GM12878 (cell line): ENCODE measurements at regions not wholly inside any gene's neighbourhood (a gene's known extent, or its start where the extent isn't known, plus 50 kb on each side); places are given as distances from the start of the nearest gene placed in this dataset.

Source experiments
- ATAC-seq: fragments of 200-7000 bp; cut with Tn5 transposase; 3 replicates; pipeline ENCODE4 v1.9.1; 2020; ENCODE audit warnings: mild to moderate bottlenecking, moderate library complexity
- BruUV-seq: library from RNA; stranded (reverse); fragments of 400-500 nt; replicated peaks from 2 replicates; lab custom pipeline; 2021; lab: Mats Ljungman, UMichigan
- CTCF ChIA-PET: fragments of 300-600 bp; sonication (Branson Sonifier 250); formaldehyde crosslinking; extraction: SDS; loops from one replicate; lab custom pipeline; 2021; ENCODE audit warnings: inconsistent platforms; lab: Yijun Ruan, JAX
- POLR2A ChIA-PET: fragments of 350-600 bp; formaldehyde crosslinking; extraction: SDS; loops from one replicate; lab custom pipeline; 2021; ENCODE audit warnings: inconsistent platforms; lab: Charles Lee
- RAD21 ChIA-PET: fragments of 300-600 bp; sonication (Branson Sonifier 250); formaldehyde crosslinking; loops from one replicate; lab custom pipeline; 2023; ENCODE audit warnings: antibody characterized with exemption; ENCODE audit not compliant: unreplicated experiment; lab: Charles Lee
- SMC1A ChIA-PET: fragments of 300-600 bp; sonication (Branson Sonifier 250); formaldehyde crosslinking; loops from one replicate; lab custom pipeline; 2023; ENCODE audit not compliant: unreplicated experiment, uncharacterized antibody; lab: Charles Lee
- DNase-seq: peaks from one replicate; pipeline ENCODE4 v3.0.0-alpha.2; 2011; ENCODE audit warnings: low read depth, low spot score
- FAIRE-seq: peaks from 3 replicates; lab custom pipeline; 2011; peaks lifted over from hg19 to GRCh38; lab: Jason Lieb, UNC
- H2AFZ ChIP-seq: 2 replicates; pipeline ENCODE4 v1.6.0; 2011; ENCODE audit warnings: low read depth, low read length, control low read depth; ENCODE audit not compliant: control insufficient read depth
- H3K27ac ChIP-seq: 2 replicates; pipeline ENCODE4 v1.5.1; 2011; ENCODE audit warnings: control low read depth; ENCODE audit not compliant: control insufficient read depth, insufficient read depth
- H3K27me3 ChIP-seq, 2 experiments: replicated peaks in 1 of 2; 2 replicates each; pipeline versions ENCODE4 v1.6.0 to v1.6.1; 2011; ENCODE audit warnings: low read length in 1 of 2; ENCODE audit not compliant: control insufficient read depth in 2 of 2, insufficient read depth in 2 of 2
- H3K36me3 ChIP-seq, 2 experiments: 2 replicates each; pipeline ENCODE4 v1.5.1; 2011; ENCODE audit warnings: low read length in 1 of 2; ENCODE audit not compliant: control insufficient read depth in 2 of 2, insufficient read depth in 2 of 2
- H3K4me1 ChIP-seq: 2 replicates; pipeline ENCODE4 v1.6.1; 2011; ENCODE audit warnings: mild to moderate bottlenecking, low read length, moderate library complexity, mixed read lengths; ENCODE audit not compliant: control insufficient read depth, insufficient read depth
- H3K4me2 ChIP-seq: 2 replicates; pipeline ENCODE4 v1.6.0; 2011; ENCODE audit warnings: control low read depth; ENCODE audit not compliant: control insufficient read depth, insufficient read depth
- H3K4me3 ChIP-seq: fragments of 200-600 bp; sonication (generic); 2 replicates; pipeline ENCODE4 v1.5.1; 2016
- H3K79me2 ChIP-seq: 2 replicates; pipeline ENCODE4 v1.6.0; 2011; ENCODE audit warnings: low read length; ENCODE audit not compliant: control insufficient read depth, insufficient read depth
- H3K9ac ChIP-seq: 2 replicates; pipeline ENCODE4 v1.8.0; 2011; ENCODE audit warnings: low read length, control low read depth, mixed read lengths; ENCODE audit not compliant: control insufficient read depth, insufficient read depth
- H3K9me3 ChIP-seq: replicated peaks from 3 replicates; pipeline ENCODE4 v1.5.1; 2011; ENCODE audit warnings: mild to moderate bottlenecking, low read length; ENCODE audit not compliant: control insufficient read depth, insufficient read depth
- H4K20me1 ChIP-seq: 2 replicates; pipeline ENCODE4 v1.6.0; 2011; ENCODE audit not compliant: control insufficient read depth, insufficient read depth
- CBFB ChIP-seq: IDR thresholded peaks from 2 replicates; pipeline ENCODE4 v1.6.1; 2016; ENCODE audit warnings: antibody characterized with exemption, low read depth
- EGR1 ChIP-seq, 2 experiments: IDR thresholded peaks; 1 replicate in 1 of 2; 2 replicates in 1 of 2; pipeline ENCODE4 v1.6.1; 2011 to 2012; ENCODE audit warnings: low read depth in 2 of 2, low read length in 2 of 2, borderline replicate concordance in 1 of 2, mild to moderate bottlenecking in 1 of 2, moderate library complexity in 1 of 2
- MEF2A ChIP-seq: IDR thresholded peaks from 2 replicates; pipeline ENCODE4 v1.6.1; 2011; ENCODE audit warnings: low read depth, mild to moderate bottlenecking, low read length, moderate library complexity; ENCODE audit not compliant: insufficient read depth
- MYB ChIP-seq: fragments of 150-350 bp; IDR thresholded peaks from 2 replicates; pipeline ENCODE4 v1.6.1; 2014; ENCODE audit warnings: mild to moderate bottlenecking, low read depth, low read length, borderline replicate concordance
- NR2C2 ChIP-seq: IDR thresholded peaks from 2 replicates; pipeline ENCODE4 v1.6.1; 2011; ENCODE audit warnings: borderline replicate concordance, low read depth; ENCODE audit not compliant: control insufficient read depth, insufficient read length
- RB1 ChIP-seq: fragments of 450-650 bp; formaldehyde crosslinking; IDR thresholded peaks from 2 replicates; pipeline ENCODE4 v1.6.1; 2017; ENCODE audit warnings: mild to moderate bottlenecking, borderline replicate concordance
- RELA ChIP-seq: fragments of 450-650 bp; IDR thresholded peaks from 2 replicates; pipeline ENCODE4 v1.8.0; 2014; ENCODE audit warnings: borderline replicate concordance; ENCODE audit not compliant: partially characterized antibody
- RUNX3 ChIP-seq: IDR thresholded peaks from 2 replicates; pipeline ENCODE4 v1.6.1; 2012; ENCODE audit warnings: low read length, inconsistent platforms
- SREBF1 ChIP-seq: IDR thresholded peaks from 2 replicates; pipeline ENCODE4 v1.6.1; 2012; ENCODE audit warnings: mild to moderate bottlenecking, low read length
- ZNF274 ChIP-seq: IDR thresholded peaks from one replicate; pipeline ENCODE4 v1.8.0; 2011; ENCODE audit not compliant: insufficient read length, insufficient read depth
- WGBS: methylation state at CpG from one replicate; pipeline ENCODE4 v1.1.6; 2016; ENCODE audit warnings: low lambda C conversion rate; ENCODE audit not compliant: insufficient replicate concordance, insufficient coverage; ENCODE audit errors: missing lambda C conversion rate; 5-methylcytosine and 5-hydroxymethylcytosine counted together
- in situ Hi-C: fragments of 300-500 bp; cut with MboI; formaldehyde crosslinking; loops from 9 replicates; pipeline ENCODE4 v1.14.3; 2018; ENCODE audit warnings: mixed read lengths
- intact Hi-C: fragments of 100-400 bp; cut with micrococcal nuclease; formaldehyde crosslinking; loops from one replicate; pipeline ENCODE4 v1.14.2; 2022; ENCODE audit not compliant: unreplicated experiment
- TF ChIP-seq, protein P1 (sequence below): IDR thresholded peaks from 2 replicates; pipeline ENCODE4 v1.6.1; 2012; ENCODE audit warnings: low read depth, low read length, improper control_type of control experiment
- TF ChIP-seq, protein P2 (sequence below): fragments of 450-650 bp; formaldehyde crosslinking; IDR thresholded peaks from 2 replicates; pipeline ENCODE4 v1.4.0; 2022; ENCODE audit warnings: mild to moderate bottlenecking, moderate library complexity
- TF ChIP-seq, protein P3 (sequence below): fragments of 450-650 bp; IDR thresholded peaks from 2 replicates; pipeline ENCODE4 v1.6.1; 2016; ENCODE audit warnings: mild to moderate bottlenecking
- TF ChIP-seq, protein P4 (sequence below): fragments of 450-650 bp; IDR thresholded peaks from 2 replicates; pipeline ENCODE4 v1.6.1; 2014; ENCODE audit warnings: mild to moderate bottlenecking
- TF ChIP-seq, protein P5 (sequence below): IDR thresholded peaks from 2 replicates; pipeline ENCODE4 v1.6.1; 2012; ENCODE audit warnings: low read length, inconsistent platforms

DNA sequence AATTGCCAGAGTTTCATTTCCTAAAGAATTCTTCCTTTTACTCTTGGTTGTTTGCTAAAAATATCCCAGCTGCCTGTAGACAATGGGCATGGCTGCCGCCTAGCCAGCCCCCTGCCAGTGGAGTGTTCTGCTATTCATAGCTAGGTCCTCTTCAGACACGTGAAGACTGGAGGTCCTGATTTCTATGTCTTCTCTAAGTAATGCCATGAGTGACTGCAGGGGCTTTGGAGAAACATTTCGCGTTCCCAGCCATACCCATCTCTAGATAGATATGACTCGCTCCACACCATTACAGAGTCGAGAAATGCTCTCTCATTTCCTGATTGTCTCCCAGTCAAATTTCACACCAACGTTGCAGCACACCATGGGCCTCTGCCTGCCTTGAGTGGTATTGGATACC, 99.5 kb upstream of the BACE2 start:
- TF ChIP-seq RB1 (no peak), RELA (no peak), CBFB (no peak), SREBF1 (no peak), RUNX3 (no peak), ZNF274 (no peak), MYB (no peak), NR2C2 (no peak), EGR1 (IDR thresholded peaks at IDR 0.05; ENCODE audit: borderline replicate concordance in 1 of 2, low read depth in 2 of 2, low read length in 2 of 2) (no peak), MEF2A (no peak)
- TF ChIP-seq, protein P1, sequence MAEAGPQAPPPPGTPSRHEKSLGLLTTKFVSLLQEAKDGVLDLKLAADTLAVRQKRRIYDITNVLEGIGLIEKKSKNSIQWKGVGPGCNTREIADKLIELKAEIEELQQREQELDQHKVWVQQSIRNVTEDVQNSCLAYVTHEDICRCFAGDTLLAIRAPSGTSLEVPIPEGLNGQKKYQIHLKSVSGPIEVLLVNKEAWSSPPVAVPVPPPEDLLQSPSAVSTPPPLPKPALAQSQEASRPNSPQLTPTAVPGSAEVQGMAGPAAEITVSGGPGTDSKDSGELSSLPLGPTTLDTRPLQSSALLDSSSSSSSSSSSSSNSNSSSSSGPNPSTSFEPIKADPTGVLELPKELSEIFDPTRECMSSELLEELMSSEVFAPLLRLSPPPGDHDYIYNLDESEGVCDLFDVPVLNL: no peak
- TF ChIP-seq, protein P2, sequence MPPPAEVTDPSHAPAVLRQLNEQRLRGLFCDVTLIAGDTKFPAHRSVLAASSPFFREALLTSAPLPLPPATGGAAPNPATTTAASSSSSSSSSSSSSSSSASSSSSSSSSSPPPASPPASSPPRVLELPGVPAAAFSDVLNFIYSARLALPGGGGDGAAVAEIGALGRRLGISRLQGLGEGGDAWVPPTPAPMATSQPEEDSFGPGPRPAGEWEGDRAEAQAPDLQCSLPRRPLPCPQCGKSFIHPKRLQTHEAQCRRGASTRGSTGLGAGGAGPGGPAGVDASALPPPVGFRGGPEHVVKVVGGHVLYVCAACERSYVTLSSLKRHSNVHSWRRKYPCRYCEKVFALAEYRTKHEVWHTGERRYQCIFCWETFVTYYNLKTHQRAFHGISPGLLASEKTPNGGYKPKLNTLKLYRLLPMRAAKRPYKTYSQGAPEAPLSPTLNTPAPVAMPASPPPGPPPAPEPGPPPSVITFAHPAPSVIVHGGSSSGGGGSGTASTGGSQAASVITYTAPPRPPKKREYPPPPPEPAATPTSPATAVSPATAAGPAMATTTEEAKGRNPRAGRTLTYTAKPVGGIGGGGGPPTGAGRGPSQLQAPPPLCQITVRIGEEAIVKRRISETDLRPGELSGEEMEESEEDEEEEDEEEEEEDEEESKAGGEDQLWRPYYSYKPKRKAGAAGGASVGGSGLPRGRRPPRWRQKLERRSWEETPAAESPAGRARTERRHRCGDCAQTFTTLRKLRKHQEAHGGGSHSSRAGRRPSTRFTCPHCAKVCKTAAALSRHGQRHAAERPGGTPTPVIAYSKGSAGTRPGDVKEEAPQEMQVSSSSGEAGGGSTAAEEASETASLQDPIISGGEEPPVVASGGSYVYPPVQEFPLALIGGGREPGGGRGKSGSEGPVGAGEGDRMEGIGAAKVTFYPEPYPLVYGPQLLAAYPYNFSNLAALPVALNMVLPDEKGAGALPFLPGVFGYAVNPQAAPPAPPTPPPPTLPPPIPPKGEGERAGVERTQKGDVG (CRISPR knock-in tag): no peak
- TF ChIP-seq, protein P3, sequence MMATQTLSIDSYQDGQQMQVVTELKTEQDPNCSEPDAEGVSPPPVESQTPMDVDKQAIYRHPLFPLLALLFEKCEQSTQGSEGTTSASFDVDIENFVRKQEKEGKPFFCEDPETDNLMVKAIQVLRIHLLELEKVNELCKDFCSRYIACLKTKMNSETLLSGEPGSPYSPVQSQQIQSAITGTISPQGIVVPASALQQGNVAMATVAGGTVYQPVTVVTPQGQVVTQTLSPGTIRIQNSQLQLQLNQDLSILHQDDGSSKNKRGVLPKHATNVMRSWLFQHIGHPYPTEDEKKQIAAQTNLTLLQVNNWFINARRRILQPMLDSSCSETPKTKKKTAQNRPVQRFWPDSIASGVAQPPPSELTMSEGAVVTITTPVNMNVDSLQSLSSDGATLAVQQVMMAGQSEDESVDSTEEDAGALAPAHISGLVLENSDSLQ: no peak
- TF ChIP-seq, protein P4, sequence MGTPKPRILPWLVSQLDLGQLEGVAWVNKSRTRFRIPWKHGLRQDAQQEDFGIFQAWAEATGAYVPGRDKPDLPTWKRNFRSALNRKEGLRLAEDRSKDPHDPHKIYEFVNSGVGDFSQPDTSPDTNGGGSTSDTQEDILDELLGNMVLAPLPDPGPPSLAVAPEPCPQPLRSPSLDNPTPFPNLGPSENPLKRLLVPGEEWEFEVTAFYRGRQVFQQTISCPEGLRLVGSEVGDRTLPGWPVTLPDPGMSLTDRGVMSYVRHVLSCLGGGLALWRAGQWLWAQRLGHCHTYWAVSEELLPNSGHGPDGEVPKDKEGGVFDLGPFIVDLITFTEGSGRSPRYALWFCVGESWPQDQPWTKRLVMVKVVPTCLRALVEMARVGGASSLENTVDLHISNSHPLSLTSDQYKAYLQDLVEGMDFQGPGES: no peak
- TF ChIP-seq, protein P5, sequence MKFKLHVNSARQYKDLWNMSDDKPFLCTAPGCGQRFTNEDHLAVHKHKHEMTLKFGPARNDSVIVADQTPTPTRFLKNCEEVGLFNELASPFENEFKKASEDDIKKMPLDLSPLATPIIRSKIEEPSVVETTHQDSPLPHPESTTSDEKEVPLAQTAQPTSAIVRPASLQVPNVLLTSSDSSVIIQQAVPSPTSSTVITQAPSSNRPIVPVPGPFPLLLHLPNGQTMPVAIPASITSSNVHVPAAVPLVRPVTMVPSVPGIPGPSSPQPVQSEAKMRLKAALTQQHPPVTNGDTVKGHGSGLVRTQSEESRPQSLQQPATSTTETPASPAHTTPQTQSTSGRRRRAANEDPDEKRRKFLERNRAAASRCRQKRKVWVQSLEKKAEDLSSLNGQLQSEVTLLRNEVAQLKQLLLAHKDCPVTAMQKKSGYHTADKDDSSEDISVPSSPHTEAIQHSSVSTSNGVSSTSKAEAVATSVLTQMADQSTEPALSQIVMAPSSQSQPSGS: no peak
- TF ChIP-seq, all 136 proteins: peak for 0
- H2AFZ ChIP-seq: no peak overlapping the region
- no peak overlapping the region for H3K9ac ChIP-seq
- intact Hi-C loops: loop anchor here (2.0 to 5.0 kb wide), 2 partner anchors 922 to 1551 kb away; no protein-coding TSS in a partner anchor
- no peak overlapping the region for H3K27ac ChIP-seq
- BruUV-seq: no TSS peak
- DNase-seq (no peak), FAIRE-seq (no peak), ATAC-seq (no peak)
- CTCF ChIA-PET: interaction anchor here (1.7 kb wide), 1 partner anchor 925 kb away, joined by 5 read pairs; no protein-coding TSS in a partner anchor
- POLR2A ChIA-PET: no interaction called here
- H3K4me2 ChIP-seq: no peak overlapping the region
- RAD21 ChIA-PET: no interaction called here
- no peaks in the 10 kb centered on the region for H3K27me3 ChIP-seq
- in situ Hi-C loops: no loop called here
- no peaks in the 10 kb centered on the region for H3K4me1 ChIP-seq
- no peaks in the 10 kb centered on the region; the same call in 2 of the 3 replicates for H3K9me3 ChIP-seq
- H3K36me3 ChIP-seq: no peaks in the 10 kb centered on the region
- 11% methylated on average over 7 of the region's 7 CpGs for WGBS
- SMC1A ChIA-PET: no interaction called here
- no peaks in the 10 kb centered on the region for H3K79me2 ChIP-seq
- no peak overlapping the region for H3K4me3 ChIP-seq
- H4K20me1 ChIP-seq: no peaks in the 10 kb centered on the region
